GM12891 (cell line): ENCODE measurements at regions not wholly inside any gene's neighbourhood (a gene's known extent, or its start where the extent isn't known, plus 50 kb on each side); places are given as distances from the start of the nearest gene placed in this dataset.

Source experiments
- PAX5 ChIP-seq: IDR thresholded peaks from 2 replicates; pipeline ENCODE4 v1.6.1; 2011; ENCODE audit warnings: low read length, moderate library complexity, mild to moderate bottlenecking; ENCODE audit not compliant: insufficient read depth, severe bottlenecking
- POLR2A ChIP-seq: IDR thresholded peaks from 2 replicates; pipeline ENCODE4 v1.6.1; 2011; ENCODE audit warnings: low read depth, low read length, control low read depth
- POLR2AphosphoS5 ChIP-seq: IDR thresholded peaks from 2 replicates; pipeline ENCODE4 v1.6.1; 2011; ENCODE audit warnings: low read depth, low read length, control low read depth
- POU2F2 ChIP-seq: IDR thresholded peaks from 2 replicates; pipeline ENCODE4 v1.6.1; 2011; ENCODE audit warnings: low read depth, mild to moderate bottlenecking, control low read depth, low read length, moderate library complexity
- SPI1 ChIP-seq: IDR thresholded peaks from 2 replicates; pipeline ENCODE4 v1.6.1; 2011; ENCODE audit warnings: low read depth, low read length, control low read depth
- TAF1 ChIP-seq: IDR thresholded peaks from 2 replicates; pipeline ENCODE4 v1.6.1; 2011; ENCODE audit warnings: low read depth, low read length, control low read depth

DNA sequence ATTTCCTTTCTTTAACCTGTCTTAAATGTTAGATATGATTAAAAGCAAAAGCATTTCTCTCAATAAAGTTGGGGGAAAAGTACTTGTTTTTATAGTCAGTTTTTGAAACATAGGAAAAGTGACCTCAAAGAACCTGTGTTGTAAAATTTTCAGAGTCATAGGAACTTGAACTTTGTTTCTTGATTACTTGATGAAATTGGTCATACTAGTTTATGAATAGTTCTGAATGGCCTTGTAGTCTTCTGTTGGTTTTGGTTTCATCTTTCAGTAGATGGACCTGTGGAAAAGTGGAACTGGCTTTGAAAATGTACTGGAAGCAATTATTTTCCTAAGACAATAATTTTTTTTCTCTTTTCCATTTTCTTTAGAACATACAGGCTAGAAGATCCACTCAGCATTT lies 222.2 kb upstream of the NUDT6 start:
- TF ChIP-seq POLR2A: no peak
- TF ChIP-seq POLR2AphosphoS5: no peak
- TF ChIP-seq TAF1: no peak
- no peak for TF ChIP-seq SPI1
- no peak for TF ChIP-seq PAX5
- no peak for TF ChIP-seq POU2F2
